ENCODE measurements at regions not wholly inside any gene's neighbourhood (a gene's known extent, or its start where the extent isn't known, plus 50 kb on each side); places are given as distances from the start of the nearest gene placed in this dataset.

DNA sequence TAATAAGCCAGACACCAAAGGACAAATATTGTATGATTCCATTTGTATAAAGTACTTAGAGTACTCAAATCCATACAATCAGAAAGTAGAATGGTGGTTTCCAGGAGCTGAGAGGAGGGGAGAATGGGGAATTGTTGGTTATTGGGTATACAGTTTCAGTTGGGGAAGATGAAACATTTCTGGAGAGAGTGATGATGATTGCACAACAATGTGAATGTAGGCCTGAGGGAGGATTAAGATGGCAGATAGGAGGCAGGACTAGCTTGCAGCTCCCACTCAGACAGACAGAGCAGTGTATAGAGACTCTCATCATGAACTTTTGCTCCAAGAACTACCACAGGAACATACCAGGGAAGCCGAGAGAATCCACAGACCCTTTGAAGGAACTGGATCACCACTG is 75.7 kb upstream of the PAK3 start:
- TF ChIP-seq, protein P1, sequence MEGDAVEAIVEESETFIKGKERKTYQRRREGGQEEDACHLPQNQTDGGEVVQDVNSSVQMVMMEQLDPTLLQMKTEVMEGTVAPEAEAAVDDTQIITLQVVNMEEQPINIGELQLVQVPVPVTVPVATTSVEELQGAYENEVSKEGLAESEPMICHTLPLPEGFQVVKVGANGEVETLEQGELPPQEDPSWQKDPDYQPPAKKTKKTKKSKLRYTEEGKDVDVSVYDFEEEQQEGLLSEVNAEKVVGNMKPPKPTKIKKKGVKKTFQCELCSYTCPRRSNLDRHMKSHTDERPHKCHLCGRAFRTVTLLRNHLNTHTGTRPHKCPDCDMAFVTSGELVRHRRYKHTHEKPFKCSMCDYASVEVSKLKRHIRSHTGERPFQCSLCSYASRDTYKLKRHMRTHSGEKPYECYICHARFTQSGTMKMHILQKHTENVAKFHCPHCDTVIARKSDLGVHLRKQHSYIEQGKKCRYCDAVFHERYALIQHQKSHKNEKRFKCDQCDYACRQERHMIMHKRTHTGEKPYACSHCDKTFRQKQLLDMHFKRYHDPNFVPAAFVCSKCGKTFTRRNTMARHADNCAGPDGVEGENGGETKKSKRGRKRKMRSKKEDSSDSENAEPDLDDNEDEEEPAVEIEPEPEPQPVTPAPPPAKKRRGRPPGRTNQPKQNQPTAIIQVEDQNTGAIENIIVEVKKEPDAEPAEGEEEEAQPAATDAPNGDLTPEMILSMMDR (optimal IDR thresholded peaks at IDR 0.05 in 1 of 3, IDR thresholded peaks at IDR 0.05 in 1 of 3, conservative IDR thresholded peaks at IDR 0.05 in 1 of 3; ENCODE audit: extremely low read depth in 1 of 3, insufficient read depth in 2 of 3, low read length in 3 of 3) = no peak
- no peak for TF ChIP-seq EZH2 (IDR thresholded peaks at IDR 0.05; ENCODE audit: low read length)

All from keratinocyte (primary cell).